HepG2 (cell line): ENCODE measurements at regions not wholly inside any gene's neighbourhood (a gene's known extent, or its start where the extent isn't known, plus 50 kb on each side); places are given as distances from the start of the nearest gene placed in this dataset.

Experiments
- CEBPB ChIP-seq: IDR thresholded peaks from 2 replicates; pipeline ENCODE4 v1.6.1; 2011; ENCODE audit warnings: low read depth, low read length, improper control_type of control experiment, borderline replicate concordance
- HDAC2 ChIP-seq: sonication (generic); formaldehyde crosslinking; IDR thresholded peaks from 2 replicates; pipeline ENCODE4 v1.4.0; 2020; ENCODE audit warnings: missing genetic modification reagents
- MTA3 ChIP-seq: sonication (generic); formaldehyde crosslinking; IDR thresholded peaks from 2 replicates; pipeline ENCODE4 v1.4.0; 2020; ENCODE audit warnings: missing genetic modification reagents
- POLR2A ChIP-seq, 2 experiments: IDR thresholded peaks; 2 replicates each; pipeline ENCODE4 v1.6.1; 2011; ENCODE audit warnings: low read depth in 2 of 2, low read length in 2 of 2, mild to moderate bottlenecking in 1 of 2, moderate library complexity in 1 of 2; ENCODE audit not compliant: insufficient read depth in 1 of 2
- POLR2AphosphoS5 ChIP-seq: IDR thresholded peaks from 2 replicates; pipeline ENCODE4 v1.6.1; 2012; ENCODE audit warnings: low read depth, low read length
- RBAK ChIP-seq: sonication (generic); formaldehyde crosslinking; IDR thresholded peaks from 2 replicates; pipeline ENCODE4 v1.5.1; 2020; ENCODE audit warnings: mild to moderate bottlenecking, missing genetic modification reagents
- TAF1 ChIP-seq: sonication (generic); formaldehyde crosslinking; IDR thresholded peaks from 2 replicates; pipeline ENCODE4 v1.4.0; 2020; ENCODE audit warnings: missing genetic modification reagents
- TARDBP ChIP-seq: sonication (generic); formaldehyde crosslinking; IDR thresholded peaks from 2 replicates; pipeline ENCODE4 v1.8.0; 2022; ENCODE audit warnings: mild to moderate bottlenecking, missing genetic modification reagents
- TP53 ChIP-seq: sonication (generic); formaldehyde crosslinking; conservative IDR thresholded peaks from 2 replicates; pipeline ENCODE4 v1.4.0; 2020; ENCODE audit warnings: missing genetic modification reagents
- ZNF570 ChIP-seq: sonication (generic); formaldehyde crosslinking; IDR thresholded peaks from 2 replicates; pipeline ENCODE4 v1.4.0; 2020; ENCODE audit warnings: mild to moderate bottlenecking, missing genetic modification reagents, borderline replicate concordance

DNA sequence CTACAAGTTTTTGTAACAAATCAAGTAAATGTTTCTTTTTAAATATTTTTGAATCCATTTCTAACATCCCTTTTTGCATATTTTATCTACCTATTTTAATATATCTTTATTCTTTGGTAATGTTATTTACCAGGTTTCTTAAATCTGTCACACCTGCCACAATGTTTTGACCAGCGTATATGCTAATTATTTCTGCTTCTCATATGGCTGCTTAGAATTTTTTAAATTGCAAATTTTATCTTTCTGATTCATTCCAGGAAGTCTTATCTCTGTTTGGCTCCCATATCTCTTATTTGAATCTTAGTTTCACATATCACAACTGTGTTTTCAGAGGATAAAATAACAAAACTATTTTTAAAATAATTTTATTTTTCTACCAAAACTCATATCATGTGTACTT, 1411.1 kb downstream of the KCNT2 start:
- TF ChIP-seq TARDBP (CRISPR knock-in tag) = no peak
- TF ChIP-seq CEBPB = no peak
- TF ChIP-seq ZNF570 (CRISPR knock-in tag) = no peak
- no peak for TF ChIP-seq POLR2AphosphoS5
- no peak for TF ChIP-seq TAF1 (CRISPR knock-in tag)
- no peak for TF ChIP-seq POLR2A (IDR thresholded peaks at IDR 0.05; ENCODE audit: insufficient read depth in 1 of 2, low read depth in 2 of 2, low read length in 2 of 2)
- no peak for TF ChIP-seq MTA3 (CRISPR knock-in tag)
- TF ChIP-seq TP53 (CRISPR knock-in tag) = no peak
- TF ChIP-seq RBAK (CRISPR knock-in tag) = no peak
- no peak for TF ChIP-seq HDAC2
